ENCODE measurements at regions not wholly inside any gene's neighbourhood (a gene's known extent, or its start where the extent isn't known, plus 50 kb on each side); places are given as distances from the start of the nearest gene placed in this dataset.

GRCh38 chr9:28764532-28764931 lies 1191.3 kb upstream of the C9orf72 start:
- dilution Hi-C loops (cut with MboI; ENCODE audit: extremely low pct_ligation_motif_present, low sequenced_read_pairs) = no loop called here
- H3K36me3 ChIP-seq (ENCODE audit: control insufficient read depth in 2 of 2, extremely low read depth in 1 of 2, insufficient read depth in 2 of 2, low read length in 2 of 2) = no peaks in the 10 kb centered on the region
- no peak overlapping the region for H3K4me2 ChIP-seq (ENCODE audit: control insufficient read depth, extremely low read depth, insufficient read depth, low read depth, low read length)
- no peak overlapping the region for H2AFZ ChIP-seq (ENCODE audit: control insufficient read depth, low read length)
- no peaks in the 10 kb centered on the region for H3K4me1 ChIP-seq (ENCODE audit: control insufficient read depth, extremely low read depth, insufficient read depth, low read length)
- no peak overlapping the region for H3K27ac ChIP-seq (ENCODE audit: control insufficient read depth, insufficient read depth, low read length)
- H3K4me3 ChIP-seq (ENCODE audit: control insufficient read depth in 2 of 3, extremely low read depth in 1 of 3, insufficient read depth in 2 of 3, low read depth in 1 of 3, low read length in 3 of 3) = no peak overlapping the region
- no peaks in the 10 kb centered on the region for H3K27me3 ChIP-seq (ENCODE audit: control insufficient read depth, extremely low read depth, insufficient read depth, low read length)
- FAIRE-seq (no peak), DNase-seq (ENCODE audit: low read depth, low spot score) (no peak)
- no peaks in the 10 kb centered on the region for H3K9me3 ChIP-seq (ENCODE audit: control insufficient read depth, low read depth, low read length)
- TF ChIP-seq, protein P1, sequence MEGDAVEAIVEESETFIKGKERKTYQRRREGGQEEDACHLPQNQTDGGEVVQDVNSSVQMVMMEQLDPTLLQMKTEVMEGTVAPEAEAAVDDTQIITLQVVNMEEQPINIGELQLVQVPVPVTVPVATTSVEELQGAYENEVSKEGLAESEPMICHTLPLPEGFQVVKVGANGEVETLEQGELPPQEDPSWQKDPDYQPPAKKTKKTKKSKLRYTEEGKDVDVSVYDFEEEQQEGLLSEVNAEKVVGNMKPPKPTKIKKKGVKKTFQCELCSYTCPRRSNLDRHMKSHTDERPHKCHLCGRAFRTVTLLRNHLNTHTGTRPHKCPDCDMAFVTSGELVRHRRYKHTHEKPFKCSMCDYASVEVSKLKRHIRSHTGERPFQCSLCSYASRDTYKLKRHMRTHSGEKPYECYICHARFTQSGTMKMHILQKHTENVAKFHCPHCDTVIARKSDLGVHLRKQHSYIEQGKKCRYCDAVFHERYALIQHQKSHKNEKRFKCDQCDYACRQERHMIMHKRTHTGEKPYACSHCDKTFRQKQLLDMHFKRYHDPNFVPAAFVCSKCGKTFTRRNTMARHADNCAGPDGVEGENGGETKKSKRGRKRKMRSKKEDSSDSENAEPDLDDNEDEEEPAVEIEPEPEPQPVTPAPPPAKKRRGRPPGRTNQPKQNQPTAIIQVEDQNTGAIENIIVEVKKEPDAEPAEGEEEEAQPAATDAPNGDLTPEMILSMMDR (optimal IDR thresholded peaks at IDR 0.05 in 1 of 3, IDR thresholded peaks at IDR 0.05 in 1 of 3, conservative IDR thresholded peaks at IDR 0.05 in 1 of 3; ENCODE audit: extremely low read depth in 1 of 3, insufficient read depth in 2 of 3, low read length in 3 of 3) = no peak
- TF ChIP-seq EZH2 (IDR thresholded peaks at IDR 0.05; ENCODE audit: low read length) = no peak
- H3K9ac ChIP-seq (ENCODE audit: control insufficient read depth, extremely low read depth, insufficient read depth, low read length) = no peak overlapping the region
- no peaks in the 10 kb centered on the region for H3K9me1 ChIP-seq (ENCODE audit: control insufficient read depth, extremely low read depth, insufficient read depth, low read length)
- no peaks in the 10 kb centered on the region for H4K20me1 ChIP-seq (ENCODE audit: control insufficient read depth, extremely low read depth, insufficient read depth, low read length)
- H3K79me2 ChIP-seq (ENCODE audit: control insufficient read depth, insufficient read depth, low read length) = no peaks in the 10 kb centered on the region

- Histone ChIP-seq H3K9me1 (ENCODE audit: control insufficient read depth, extremely low read depth, insufficient read depth, low read length) (no peaks in the 10 kb centered on the region), H3K9ac (ENCODE audit: control insufficient read depth, extremely low read depth, insufficient read depth, low read length) (no peak overlapping the region), H4K20me1 (ENCODE audit: control insufficient read depth, extremely low read depth, insufficient read depth, low read length) (no peaks in the 10 kb centered on the region), H3K27ac (ENCODE audit: control insufficient read depth, insufficient read depth, low read length) (no peak overlapping the region), H3K9me3 (ENCODE audit: control insufficient read depth, low read depth, low read length) (no peaks in the 10 kb centered on the region), H3K27me3 (ENCODE audit: control insufficient read depth, extremely low read depth, insufficient read depth, low read length) (no peaks in the 10 kb centered on the region), H3K4me2 (ENCODE audit: control insufficient read depth, extremely low read depth, insufficient read depth, low read depth, low read length) (no peak overlapping the region), H2AFZ (ENCODE audit: control insufficient read depth, low read length) (no peak overlapping the region), H3K79me2 (ENCODE audit: control insufficient read depth, insufficient read depth, low read length) (no peaks in the 10 kb centered on the region), H3K4me1 (ENCODE audit: control insufficient read depth, extremely low read depth, insufficient read depth, low read length) (no peaks in the 10 kb centered on the region), H3K36me3 (ENCODE audit: control insufficient read depth in 2 of 2, extremely low read depth in 1 of 2, insufficient read depth in 2 of 2, low read length in 2 of 2) (no peaks in the 10 kb centered on the region), H3K4me3 (ENCODE audit: control insufficient read depth in 2 of 3, extremely low read depth in 1 of 3, insufficient read depth in 2 of 3, low read depth in 1 of 3, low read length in 3 of 3) (no peak overlapping the region)
- FAIRE-seq = no peak
- dilution Hi-C loops (cut with MboI; ENCODE audit: extremely low pct_ligation_motif_present, low sequenced_read_pairs) = no loop called here
- TF ChIP-seq, protein P1 (optimal IDR thresholded peaks at IDR 0.05 in 1 of 3, IDR thresholded peaks at IDR 0.05 in 1 of 3, conservative IDR thresholded peaks at IDR 0.05 in 1 of 3; ENCODE audit: extremely low read depth in 1 of 3, insufficient read depth in 2 of 3, low read length in 3 of 3) = no peak
- TF ChIP-seq EZH2 (IDR thresholded peaks at IDR 0.05; ENCODE audit: low read length) = no peak
- DNase-seq (ENCODE audit: low read depth, low spot score) = no peak
These were observed 1196.9 kb upstream of the C9orf72 start for GRCh38 chr9:28770226-28770625.

Data from keratinocyte (primary cell).